Adrenal gland (tissue), 9 donors: ENCODE measurements at regions not wholly inside any gene's neighbourhood (a gene's known extent, or its start where the extent isn't known, plus 50 kb on each side); places are given as distances from the start of the nearest gene placed in this dataset.

Source experiments
- DNase-seq, 7 donors: peaks; one replicate each; pipeline ENCODE4 v3.0.0-alpha.2; 2019 to 2020
- H3K27ac ChIP-seq, 5 donors: fragments of 200-600 bp; sonication (generic) in 4 of 5; 1 replicate in 3 of 5; 2 replicates in 2 of 5; pipeline versions ENCODE4 v1.5.1 to v1.8.0; 2016 to 2020; ENCODE audit warnings: mild to moderate bottlenecking in 1 of 5
- H3K27me3 ChIP-seq: fragments of 200-600 bp; 2 replicates; pipeline ENCODE4 v1.8.0; 2021
- H3K36me3 ChIP-seq, 2 donors: fragments of 200-600 bp; replicated peaks in 1 of 2; 1 replicate in 1 of 2; 2 replicates in 1 of 2; pipeline versions ENCODE4 v1.5.1 to v1.8.0; 2018 to 2022
- H3K4me1 ChIP-seq, 2 donors: fragments of 200-600 bp; replicated peaks in 1 of 2; 1 replicate in 1 of 2; 2 replicates in 1 of 2; pipeline versions ENCODE4 v1.5.1 to v1.8.0; 2018 to 2021
- H3K4me3 ChIP-seq, 4 donors: fragments of 200-600 bp; sonication (generic) in 3 of 4; one replicate each; pipeline ENCODE4 v1.5.1; 2016 to 2018
- H3K9me3 ChIP-seq, 3 donors: fragments of 200-600 bp; sonication (generic) in 1 of 3; replicated peaks in 1 of 3; 1 replicate in 2 of 3; 2 replicates in 1 of 3; pipeline versions ENCODE4 v1.5.1 to v1.8.0; 2016 to 2021
- CTCF ChIP-seq, 6 experiments: fragments of 450-650 bp in 4 of 6; fragments of 200-600 bp in 2 of 6; sonication (generic) in 1 of 6; IDR thresholded peaks; 1 replicate in 5 of 6; 2 replicates in 1 of 6; pipeline versions ENCODE4 v1.5.1 to v1.8.0; 2016 to 2021; ENCODE audit warnings: antibody characterized with exemption in 6 of 6, mild to moderate bottlenecking in 2 of 6, moderate library complexity in 1 of 6
- POLR2A ChIP-seq, 2 donors: fragments of 450-650 bp; IDR thresholded peaks; one replicate each; pipeline ENCODE4 v1.6.1; 2017; ENCODE audit warnings: antibody characterized with exemption in 2 of 2, mild to moderate bottlenecking in 2 of 2, moderate library complexity in 1 of 2
- WGBS, 4 donors: extraction: QIAGEN DNeasy Blood & Tissue Kit in 2 of 4; methylation state at CpG; one replicate each; pipeline versions ENCODE4 v1.1.5 to v1.1.7; 2013 to 2017; 5-methylcytosine and 5-hydroxymethylcytosine counted together
- intact Hi-C, 2 donors: fragments of 100-400 bp; cut with DNase I; formaldehyde crosslinking; loops; one replicate each; pipeline versions ENCODE4 v1.14.1 to v1.15.0; 2022 to 2023
- donor health status: healthy with polysubstance abuse.
- donor health status: Bipolar disorder and iron deficiency.
- donor health status: DM: yes; HTN: yes; CAD: no.
- donor health status: DM: no; HTN: no; CAD: no.
- donor health status: DM: no; HTN: no; CAD: no.

GRCh38 chr7:14962778-14963177 is 60.2 kb upstream of the DGKB start:
- intact Hi-C loops = no loop called here
- WGBS, 4 donors = 38 to 58% (median 44%) methylated on average over 2 of the region's 2 CpGs

GRCh38 chr7:14960721-14961120 is 58.2 kb upstream of the DGKB start:
- no peak for DNase-seq
- Histone ChIP-seq H3K27me3 (no peaks in the 10 kb centered on the region), H3K36me3 (no peaks in the 10 kb centered on the region), H3K4me1 (no peaks in the 10 kb centered on the region), H3K4me3 (no peak overlapping the region), H3K27ac (no peak overlapping the region), H3K9me3 (no peaks in the 10 kb centered on the region)
- 34 to 43% (median 40%) methylated on average over 3 of the region's 3 CpGs for WGBS, 4 donors
- TF ChIP-seq POLR2A (IDR thresholded peaks at IDR 0.05) = no peak
- no peak for TF ChIP-seq CTCF (IDR thresholded peaks at IDR 0.05)
- intact Hi-C loops = no loop called here

More at GRCh38 chr7:14962778-14963177, 60.2 kb upstream of the DGKB start:
- no peak for DNase-seq
- Histone ChIP-seq H3K4me3 (no peak overlapping the region), H3K9me3 (no peaks in the 10 kb centered on the region), H3K4me1 (no peaks in the 10 kb centered on the region), H3K27me3 (no peaks in the 10 kb centered on the region), H3K27ac (no peak overlapping the region), H3K36me3 (no peaks in the 10 kb centered on the region)
- TF ChIP-seq CTCF (IDR thresholded peaks at IDR 0.05) = no peak

GRCh38 chr7:14959339-14959738 is 56.8 kb upstream of the DGKB start:
- Histone ChIP-seq H3K4me1 (no peaks in the 10 kb centered on the region), H3K27me3 (no peaks in the 10 kb centered on the region), H3K27ac (no peak overlapping the region), H3K9me3 (no peaks in the 10 kb centered on the region), H3K4me3 (no peak overlapping the region), H3K36me3 (no peaks in the 10 kb centered on the region)
- intact Hi-C loops = no loop called here
- TF ChIP-seq POLR2A (IDR thresholded peaks at IDR 0.05) = no peak
- no peak for DNase-seq

GRCh38 chr7:14954035-14954434 is 51.5 kb upstream of the DGKB start:
- DNase-seq = no peak
- TF ChIP-seq CTCF (IDR thresholded peaks at IDR 0.05) = no peak
- TF ChIP-seq POLR2A (IDR thresholded peaks at IDR 0.05) = no peak
- Histone ChIP-seq H3K36me3 (no peaks in the 10 kb centered on the region), H3K9me3 (no peaks in the 10 kb centered on the region), H3K4me3 (no peak overlapping the region), H3K4me1 (no peaks in the 10 kb centered on the region), H3K27ac (no peak overlapping the region), H3K27me3 (no peaks in the 10 kb centered on the region)
- WGBS, 4 donors = 41 to 53% (median 43%) methylated on average over 3 of the region's 3 CpGs
- intact Hi-C loops = no loop called here
